ENCODE measurements at regions not wholly inside any gene's neighbourhood (a gene's known extent, or its start where the extent isn't known, plus 50 kb on each side); places are given as distances from the start of the nearest gene placed in this dataset.

- TF ChIP-seq TSHZ2 (CRISPR knock-in tag; IDR thresholded peaks at IDR 0.05) (no peak), ESRRG (CRISPR knock-in tag; IDR thresholded peaks at IDR 0.05) (no peak), ZNF8 (CRISPR knock-in tag; IDR thresholded peaks at IDR 0.05) (no peak), BACH2 (CRISPR knock-in tag; IDR thresholded peaks at IDR 0.05; ENCODE audit: borderline replicate concordance) (no peak), ZC3H10 (CRISPR knock-in tag; IDR thresholded peaks at IDR 0.05) (no peak), OSR1 (CRISPR knock-in tag; IDR thresholded peaks at IDR 0.05) (no peak), ZFP3 (CRISPR knock-in tag; IDR thresholded peaks at IDR 0.05) (no peak)
Observed at GRCh38 chr19:31956771-31957392, 388.5 kb upstream of the ZNF507 start (continued).

GRCh38 chr19:31957711-31958110 is 387.7 kb upstream of the ZNF507 start:
- ATAC-seq: no peak
- no peak for TF ChIP-seq PATZ1 (CRISPR knock-in tag; IDR thresholded peaks at IDR 0.05; ENCODE audit: borderline replicate concordance)
- TF ChIP-seq PPARA (CRISPR knock-in tag; IDR thresholded peaks at IDR 0.05; ENCODE audit: borderline replicate concordance): no peak
- no peak for TF ChIP-seq TSHZ2 (CRISPR knock-in tag; IDR thresholded peaks at IDR 0.05)
- TF ChIP-seq ISL1 (CRISPR knock-in tag; IDR thresholded peaks at IDR 0.05): no peak
- TF ChIP-seq ZNF70 (CRISPR knock-in tag; IDR thresholded peaks at IDR 0.05): no peak
- no peak for TF ChIP-seq GLIS3 (CRISPR knock-in tag; IDR thresholded peaks at IDR 0.05)
- TF ChIP-seq ESRRG (CRISPR knock-in tag; IDR thresholded peaks at IDR 0.05): no peak
- TF ChIP-seq ZNF8 (CRISPR knock-in tag; IDR thresholded peaks at IDR 0.05): no peak
- no peak for TF ChIP-seq CREB5 (CRISPR knock-in tag; IDR thresholded peaks at IDR 0.05; ENCODE audit: low read depth)
- TF ChIP-seq ZFP3 (CRISPR knock-in tag; IDR thresholded peaks at IDR 0.05): no peak
- TF ChIP-seq ZFP30 (CRISPR knock-in tag; IDR thresholded peaks at IDR 0.05): no peak
- no peak for TF ChIP-seq CSRNP3 (CRISPR knock-in tag; IDR thresholded peaks at IDR 0.05)
- TF ChIP-seq ZC3H10 (CRISPR knock-in tag; IDR thresholded peaks at IDR 0.05): no peak
- no peak for TF ChIP-seq CSDC2 (CRISPR knock-in tag; IDR thresholded peaks at IDR 0.05)
- no peak for TF ChIP-seq ZNF565 (CRISPR knock-in tag; conservative IDR thresholded peaks at IDR 0.05; ENCODE audit: low read depth)
- TF ChIP-seq BACH2 (CRISPR knock-in tag; IDR thresholded peaks at IDR 0.05; ENCODE audit: borderline replicate concordance): no peak
- no peak for TF ChIP-seq ARNTL (CRISPR knock-in tag; IDR thresholded peaks at IDR 0.05; ENCODE audit: borderline replicate concordance, low read depth)

- no peak for ATAC-seq
- TF ChIP-seq OSR1 (CRISPR knock-in tag; IDR thresholded peaks at IDR 0.05) (no peak), POU6F1 (CRISPR knock-in tag; IDR thresholded peaks at IDR 0.05; ENCODE audit: borderline replicate concordance, low read depth) (no peak), TOX (CRISPR knock-in tag; IDR thresholded peaks at IDR 0.05; ENCODE audit: borderline replicate concordance) (no peak), PPARA (CRISPR knock-in tag; IDR thresholded peaks at IDR 0.05; ENCODE audit: borderline replicate concordance) (no peak), RARB (CRISPR knock-in tag; IDR thresholded peaks at IDR 0.05) (no peak), ZC3H10 (CRISPR knock-in tag; IDR thresholded peaks at IDR 0.05) (no peak), SNAI2 (CRISPR knock-in tag; IDR thresholded peaks at IDR 0.05) (no peak), ZFP30 (CRISPR knock-in tag; IDR thresholded peaks at IDR 0.05) (no peak), ZNF565 (CRISPR knock-in tag; conservative IDR thresholded peaks at IDR 0.05; ENCODE audit: low read depth) (no peak), ARNTL (CRISPR knock-in tag; IDR thresholded peaks at IDR 0.05; ENCODE audit: borderline replicate concordance, low read depth) (no peak), CSRNP3 (CRISPR knock-in tag; IDR thresholded peaks at IDR 0.05) (no peak), ZNF8 (CRISPR knock-in tag; IDR thresholded peaks at IDR 0.05) (no peak)
Observed at GRCh38 chr19:31959527-31960018, 385.8 kb upstream of the ZNF507 start.
